AG08395 (cell line): ENCODE measurements at regions not wholly inside any gene's neighbourhood (a gene's known extent, or its start where the extent isn't known, plus 50 kb on each side); places are given as distances from the start of the nearest gene placed in this dataset.
"Not testable (repeated sequence)": the region's sequence is repeated elsewhere in the genome, so short reads cannot be mapped to it uniquely, and the experiment has no call there.

Experiments
- DNase-seq: peaks from one replicate; pipeline ENCODE4 v3.0.0; 2012; ENCODE audit warnings: mixed read lengths, low spot score

GRCh38 chr5:51034222-51034901 is 348.9 kb upstream of the ISL1 start:
- no peak for DNase-seq

GRCh38 chr5:51039424-51040329 is 343.6 kb upstream of the ISL1 start:
- DNase-seq = no peak

DNA sequence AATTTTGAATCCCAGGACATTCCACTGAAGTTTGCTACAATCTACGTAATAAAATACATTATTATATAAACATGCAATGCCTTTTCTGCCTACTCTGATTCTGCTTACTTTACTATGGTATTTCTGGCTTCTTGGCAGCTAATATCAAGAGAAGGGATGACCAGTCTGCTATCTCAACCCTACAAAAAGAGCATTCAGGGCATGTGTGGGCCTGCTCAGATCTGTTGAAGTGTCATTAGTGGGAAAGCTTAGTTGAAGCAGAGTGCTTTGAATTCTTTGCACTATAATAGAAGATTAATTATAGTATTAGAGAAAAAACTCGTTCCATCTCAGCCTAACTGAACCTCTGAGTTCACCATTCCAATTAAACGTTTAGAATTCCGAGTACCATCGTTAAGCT is 339.5 kb upstream of the ISL1 start:
- no peak for DNase-seq

GRCh38 chr5:51047369-51047768 is 335.9 kb upstream of the ISL1 start:
- DNase-seq = no peak

- DNase-seq = no peak
These were observed 329.9 kb upstream of the ISL1 start for GRCh38 chr5:51053361-51053760.

DNA sequence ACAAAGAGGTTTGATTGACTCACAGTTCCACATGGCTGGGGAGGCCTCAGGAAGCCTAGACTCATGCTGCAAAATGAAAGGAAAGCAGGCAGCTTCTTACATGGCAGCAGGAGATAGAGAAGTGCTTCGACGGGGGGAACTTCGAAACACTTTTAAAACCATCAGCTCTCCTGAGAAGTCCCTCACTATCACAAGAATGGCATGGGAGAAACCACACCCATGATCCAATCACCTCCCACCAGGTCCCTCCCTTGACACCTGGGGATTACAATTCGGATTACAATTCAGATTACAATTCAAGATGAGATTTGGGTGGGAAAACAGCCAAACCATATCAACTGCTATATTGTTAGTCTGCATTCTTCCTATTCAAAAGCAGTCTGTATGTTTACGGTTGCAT is 322.3 kb upstream of the ISL1 start:
- DNase-seq = no peak

DNA sequence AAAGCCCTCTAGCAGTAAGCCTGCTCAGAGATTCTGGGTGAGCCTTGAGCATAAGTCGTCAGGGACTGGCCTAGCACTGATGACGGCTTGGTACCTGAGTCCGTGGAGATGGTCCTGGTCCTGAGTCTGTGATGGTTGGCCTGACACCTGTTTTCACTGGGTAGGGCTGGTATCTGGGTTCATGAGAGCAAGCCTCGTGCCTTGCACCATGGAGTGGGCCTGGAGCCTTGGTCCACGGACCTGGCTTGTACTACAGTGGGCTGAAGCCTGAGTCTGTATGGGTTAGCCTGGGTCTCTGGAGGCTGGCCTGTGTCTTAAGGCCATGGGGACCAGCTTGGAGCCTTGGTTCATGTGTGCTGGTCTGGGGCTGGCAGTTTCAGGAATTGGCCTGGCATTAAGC is 310.3 kb upstream of the ISL1 start:
- no peak for DNase-seq

GRCh38 chr5:51082741-51083140 is 300.5 kb upstream of the ISL1 start:
- no peak for DNase-seq

GRCh38 chr5:51091816-51092215 is 291.4 kb upstream of the ISL1 start:
- no peak for DNase-seq

DNA sequence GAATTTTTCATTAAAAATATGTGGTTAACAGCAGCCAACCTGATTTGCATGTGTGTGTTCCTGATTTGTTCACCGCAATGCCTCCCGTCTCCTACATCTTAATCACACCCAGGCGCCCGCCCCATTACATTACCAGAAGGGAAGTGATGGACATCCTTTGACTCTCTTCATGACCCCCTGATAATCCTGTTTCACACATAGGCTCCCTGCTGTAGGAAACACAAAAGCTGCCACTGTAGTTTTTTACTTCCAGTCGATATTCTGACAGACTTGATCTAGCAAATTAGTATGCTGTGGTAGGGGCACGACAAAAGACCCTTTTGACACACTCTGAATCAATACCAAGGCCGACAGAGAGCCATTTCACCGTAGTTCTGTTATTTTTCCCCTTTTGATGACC is 287.8 kb upstream of the ISL1 start:
- DNase-seq = no peak

DNA sequence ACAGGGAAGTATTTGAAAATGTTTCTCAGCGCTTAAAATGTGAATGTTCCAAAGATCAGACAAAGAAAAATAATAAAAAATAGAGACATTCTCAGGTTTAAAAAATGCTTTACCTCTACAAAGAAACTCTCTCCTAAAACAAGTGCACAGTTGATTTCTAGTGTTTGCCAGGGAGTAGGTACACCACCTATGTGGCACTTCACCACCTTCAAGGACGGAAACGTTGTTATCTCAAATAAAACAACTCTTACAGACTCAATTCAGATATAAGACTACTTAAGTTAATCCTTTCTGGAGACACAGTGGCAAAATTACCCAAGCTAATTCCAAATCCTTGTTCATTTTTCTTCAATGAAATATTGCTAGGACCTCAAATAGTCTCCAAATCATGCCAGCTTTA is 286.4 kb upstream of the ISL1 start:
- no peak for DNase-seq

DNA sequence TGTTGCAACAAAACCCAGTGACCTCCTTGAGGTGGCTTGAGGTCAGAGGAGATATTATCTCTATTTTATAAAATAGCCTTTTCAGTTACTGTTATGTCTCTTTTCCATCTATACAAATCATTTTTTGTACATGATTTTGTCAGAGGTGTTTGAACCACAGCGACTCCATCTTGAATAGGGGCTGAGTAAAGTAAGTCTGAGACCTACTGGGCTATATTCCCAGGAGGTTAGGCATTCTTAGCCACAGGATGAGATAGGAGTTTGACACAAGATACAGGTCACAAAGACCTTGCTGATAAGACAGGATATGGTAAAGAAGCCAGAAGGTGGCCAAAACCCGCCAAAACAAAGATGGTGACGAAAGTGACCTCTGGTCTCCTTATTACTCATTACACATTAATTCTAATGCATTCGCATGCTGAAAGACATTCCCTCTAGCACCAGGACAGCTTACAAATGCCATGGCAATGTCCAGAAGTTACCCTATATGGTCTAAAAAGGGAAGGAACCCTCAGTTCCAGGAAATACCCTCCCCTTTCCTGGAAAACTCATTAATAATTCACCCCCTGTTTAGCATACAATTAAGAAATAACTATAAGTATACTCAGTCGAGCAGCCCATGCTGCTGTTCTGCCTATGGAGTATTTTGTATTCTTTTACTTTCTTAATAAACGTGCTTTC is 283.9 kb upstream of the ISL1 start:
- DNase-seq = no peak

DNA sequence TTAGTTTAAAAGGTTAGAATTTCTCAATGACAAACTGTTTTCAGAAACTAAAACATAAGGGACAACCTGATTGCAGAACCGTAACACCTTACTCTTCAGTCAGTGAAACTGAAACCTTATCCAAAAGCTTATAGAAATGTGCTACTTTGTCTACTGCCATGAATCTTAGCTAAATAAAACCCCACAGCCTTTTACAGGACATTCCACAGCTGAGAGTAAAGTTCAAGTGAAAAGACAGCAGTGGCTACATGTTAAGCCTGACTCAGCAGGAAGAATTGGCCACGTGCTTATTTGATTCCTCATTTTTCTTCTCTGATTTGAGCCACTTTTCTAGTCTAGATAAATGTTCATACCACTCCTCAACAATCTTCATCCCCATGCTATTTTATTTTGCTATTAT is 278.7 kb upstream of the ISL1 start:
- DNase-seq = no peak

GRCh38 chr5:51109786-51110410 is 273.4 kb upstream of the ISL1 start:
- no peak for DNase-seq

DNA sequence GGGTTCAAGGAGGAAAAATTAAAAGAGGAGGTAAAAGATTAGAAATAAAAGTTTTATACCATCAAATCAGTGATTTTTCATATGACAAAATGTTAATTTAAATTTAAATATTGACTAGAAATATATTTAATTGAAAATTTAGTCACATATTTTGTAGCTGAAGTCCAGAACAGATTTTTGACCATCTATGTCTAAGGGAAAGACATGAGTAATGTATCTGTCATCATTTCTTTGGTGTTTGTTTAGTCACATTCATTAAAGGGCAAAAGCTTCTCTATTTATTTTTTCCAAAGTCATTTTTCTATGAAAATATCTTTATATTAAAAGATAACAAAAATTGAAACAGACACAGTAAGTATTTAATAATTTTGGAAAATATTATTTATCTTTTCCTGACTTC is 252.0 kb upstream of the ISL1 start:
- DNase-seq = no peak

GRCh38 chr5:51138164-51138563 is 245.1 kb upstream of the ISL1 start:
- no peak for DNase-seq

DNA sequence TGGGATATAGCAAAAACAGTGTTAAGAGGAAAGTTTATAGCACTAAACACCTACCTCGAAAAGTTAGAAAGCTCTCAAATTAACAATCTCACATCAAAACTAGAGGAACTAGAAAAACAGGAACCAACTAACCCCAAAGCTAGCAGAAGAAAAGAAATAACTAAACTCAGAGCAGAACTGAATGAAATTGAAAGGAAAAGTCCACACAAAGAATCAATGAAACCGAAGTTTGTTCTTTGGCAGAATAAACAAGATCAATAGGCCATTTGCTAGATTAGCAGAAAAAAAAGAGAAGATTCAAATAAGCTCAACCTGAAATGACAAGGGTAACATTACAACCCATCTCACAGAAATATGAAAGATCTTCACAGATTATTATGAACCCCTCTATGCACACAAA is 234.8 kb upstream of the ISL1 start:
- no peak for DNase-seq

- no peak for DNase-seq
These were observed 227.0 kb upstream of the ISL1 start for GRCh38 chr5:51156222-51156621.

GRCh38 chr5:51156838-51157237 is 226.4 kb upstream of the ISL1 start:
- DNase-seq = no peak

DNA sequence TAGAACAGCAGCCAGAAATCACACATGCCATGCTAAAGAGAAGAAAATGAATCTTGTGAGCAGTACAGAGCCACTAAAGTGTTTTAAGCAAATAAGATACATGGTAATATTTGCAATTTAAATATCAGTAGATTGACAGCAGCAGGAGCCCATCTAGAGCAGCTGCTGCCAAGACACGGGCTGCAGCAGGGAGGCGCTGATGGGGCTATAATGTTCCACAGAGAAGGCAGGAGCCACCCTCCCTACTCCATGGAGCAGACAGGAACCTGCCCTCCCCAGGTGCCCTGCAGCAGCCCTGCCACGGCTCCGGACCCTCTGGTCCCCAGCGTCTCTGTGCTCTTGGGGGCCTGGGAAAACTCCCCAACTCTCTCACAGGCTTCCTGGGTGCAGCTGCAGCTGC is 224.1 kb upstream of the ISL1 start:
- DNase-seq = no peak

DNA sequence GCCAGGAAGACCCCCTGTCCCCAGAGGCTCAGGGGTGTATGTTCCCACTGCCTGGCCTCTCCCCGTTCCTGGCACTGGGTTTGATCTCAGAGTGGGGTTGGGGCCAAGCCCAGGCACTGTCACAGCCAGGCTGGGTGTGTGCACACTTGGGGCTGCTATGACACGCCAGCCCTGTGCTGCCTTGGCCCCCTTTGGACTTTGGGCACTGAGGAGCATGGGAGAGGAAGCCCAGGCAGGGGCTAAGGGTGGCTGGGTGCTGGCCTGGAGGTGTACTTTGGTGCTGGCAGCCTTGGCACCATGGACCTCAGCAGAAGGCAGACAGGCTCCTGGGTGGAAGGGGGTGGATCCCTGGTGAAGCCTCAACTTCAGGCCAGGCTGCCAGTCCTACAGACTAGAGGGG is 223.6 kb upstream of the ISL1 start:
- no peak for DNase-seq

DNA sequence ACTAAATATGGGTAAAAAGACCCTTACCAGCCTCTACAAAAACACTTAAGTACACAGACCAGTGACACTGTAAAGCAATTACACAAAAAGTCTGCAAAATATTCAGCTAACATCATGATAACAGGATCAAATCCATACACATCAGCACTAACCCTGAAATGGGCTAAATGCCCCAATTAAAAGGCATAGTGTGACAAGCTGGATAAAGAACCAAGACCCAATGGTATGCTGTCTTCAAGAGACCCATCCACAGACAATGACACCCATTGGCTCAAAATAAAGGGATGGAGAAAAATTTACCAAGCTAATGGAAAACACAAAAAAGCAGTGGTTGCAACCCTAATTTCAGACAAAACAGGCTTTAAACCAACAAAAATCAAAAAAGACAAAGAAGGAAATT is 221.0 kb upstream of the ISL1 start:
- DNase-seq = no peak

DNA sequence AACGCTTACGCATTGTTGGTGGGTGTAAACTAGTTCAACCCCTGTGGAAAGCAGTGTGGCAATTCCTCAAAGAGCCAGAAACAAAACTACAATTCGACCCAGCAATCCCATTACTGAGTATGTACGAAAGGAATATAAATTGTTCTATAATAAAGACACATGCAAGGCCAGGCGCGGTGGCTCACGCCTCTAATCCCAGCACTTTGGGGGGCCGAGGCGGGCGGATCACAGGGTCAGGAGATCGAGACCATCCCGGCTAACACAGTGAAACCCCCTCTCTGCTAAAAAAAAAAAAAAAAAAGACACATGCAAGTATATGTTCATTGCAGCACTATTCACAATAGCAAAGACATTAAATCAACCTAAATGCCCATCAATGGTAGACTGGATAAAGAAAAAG is 217.6 kb upstream of the ISL1 start:
- DNase-seq = not testable (repeated sequence)
